Neural progenitor cell (in vitro differentiated cells): ENCODE measurements at regions not wholly inside any gene's neighbourhood (a gene's known extent, or its start where the extent isn't known, plus 50 kb on each side); places are given as distances from the start of the nearest gene placed in this dataset.

Source experiments
- DNase-seq: peaks from one replicate; pipeline ENCODE4 v3.0.0-alpha.2; 2016; ENCODE audit warnings: low spot score
- H2AFZ ChIP-seq: fragments of 200-600 bp; sonication (generic); replicated peaks from 2 replicates; pipeline ENCODE4 v1.6.1; 2016; ENCODE audit warnings: antibody characterized with exemption
- H3F3A ChIP-seq: fragments of 200-600 bp; sonication (generic); 2 replicates; pipeline ENCODE4 v1.6.1; 2016; ENCODE audit warnings: antibody characterized with exemption, low read depth
- H3K27ac ChIP-seq: fragments of 200-600 bp; sonication (generic); 2 replicates; pipeline ENCODE4 v1.5.1; 2016; ENCODE audit warnings: mild to moderate bottlenecking
- H3K27me3 ChIP-seq: fragments of 200-600 bp; sonication (generic); 2 replicates; pipeline ENCODE4 v1.6.1; 2016; ENCODE audit warnings: mild to moderate bottlenecking, moderate library complexity
- H3K36me3 ChIP-seq: fragments of 200-600 bp; sonication (generic); 2 replicates; pipeline ENCODE4 v1.5.1; 2016
- H3K4me1 ChIP-seq: fragments of 200-600 bp; sonication (generic); 2 replicates; pipeline ENCODE4 v1.6.1; 2016; ENCODE audit warnings: mixed run types
- H3K4me2 ChIP-seq: fragments of 200-600 bp; sonication (generic); 2 replicates; pipeline ENCODE4 v1.6.1; 2016
- H3K4me3 ChIP-seq: fragments of 200-600 bp; sonication (generic); 2 replicates; pipeline ENCODE4 v1.5.1; 2016
- H3K79me2 ChIP-seq: fragments of 200-600 bp; sonication (generic); 2 replicates; pipeline ENCODE4 v1.6.1; 2016; ENCODE audit warnings: low read depth
- H3K9ac ChIP-seq: fragments of 200-600 bp; sonication (generic); 2 replicates; pipeline ENCODE4 v1.6.1; 2016
- H3K9me3 ChIP-seq: fragments of 200-600 bp; sonication (generic); 2 replicates; pipeline ENCODE4 v1.5.1; 2016; ENCODE audit warnings: low read depth
- H4K20me1 ChIP-seq: fragments of 200-600 bp; sonication (generic); 2 replicates; pipeline ENCODE4 v1.6.1; 2016; ENCODE audit warnings: low read depth
- H3K27ac Mint-ChIP-seq: 3 replicates; pipeline ENCODE4 v1.8.0; 2021; ENCODE audit warnings: mixed read lengths
- H3K27me3 Mint-ChIP-seq: 2 replicates; pipeline ENCODE4 v1.8.0; 2022; ENCODE audit warnings: low read depth, mild to moderate bottlenecking, inconsistent platforms, moderate library complexity, mixed read lengths; ENCODE audit not compliant: insufficient read depth
- H3K36me3 Mint-ChIP-seq: 3 replicates; pipeline ENCODE4 v1.8.0; 2021; ENCODE audit warnings: mixed read lengths
- H3K4me1 Mint-ChIP-seq: 3 replicates; pipeline ENCODE4 v1.8.0; 2021; ENCODE audit warnings: mixed read lengths
- H3K4me3 Mint-ChIP-seq: 3 replicates; pipeline ENCODE4 v1.8.0; 2021; ENCODE audit warnings: mild to moderate bottlenecking, moderate library complexity, mixed read lengths
- H3K9me3 Mint-ChIP-seq: 3 replicates; pipeline ENCODE4 v1.8.0; 2020; ENCODE audit warnings: mixed read lengths
- EZH2 ChIP-seq: fragments of 200-600 bp; sonication (generic); IDR thresholded peaks from 2 replicates; pipeline ENCODE4 v1.6.1; 2017; ENCODE audit warnings: antibody characterized with exemption, mild to moderate bottlenecking, moderate library complexity
- EZH2phosphoT487 ChIP-seq: fragments of 200-600 bp; sonication (generic); IDR thresholded peaks from 2 replicates; pipeline ENCODE4 v1.6.1; 2017; ENCODE audit warnings: antibody characterized with exemption
- TF ChIP-seq, protein P1 (sequence below): fragments of 200-600 bp; sonication (generic); IDR thresholded peaks from 2 replicates; pipeline ENCODE4 v1.5.1; 2017; ENCODE audit warnings: antibody characterized with exemption, mild to moderate bottlenecking

GRCh38 chr15:46343196-46343935 lies 708.5 kb downstream of the SQOR start:
- Mint-ChIP-seq H3K36me3 (no peaks in the 10 kb centered on the region), H3K27me3 (peaks cover 5% of the 10 kb centered on the region), H3K27ac (peak overlapping the region; percentile 91), H3K4me3 (peak overlapping the region; percentile 33), H3K4me1 (peaks cover 28% of the 10 kb centered on the region), H3K9me3 (no peaks in the 10 kb centered on the region)
- H4K20me1 ChIP-seq = no peaks in the 10 kb centered on the region
- TF ChIP-seq EZH2 (no peak), EZH2phosphoT487 (no peak)
- TF ChIP-seq, protein P1, sequence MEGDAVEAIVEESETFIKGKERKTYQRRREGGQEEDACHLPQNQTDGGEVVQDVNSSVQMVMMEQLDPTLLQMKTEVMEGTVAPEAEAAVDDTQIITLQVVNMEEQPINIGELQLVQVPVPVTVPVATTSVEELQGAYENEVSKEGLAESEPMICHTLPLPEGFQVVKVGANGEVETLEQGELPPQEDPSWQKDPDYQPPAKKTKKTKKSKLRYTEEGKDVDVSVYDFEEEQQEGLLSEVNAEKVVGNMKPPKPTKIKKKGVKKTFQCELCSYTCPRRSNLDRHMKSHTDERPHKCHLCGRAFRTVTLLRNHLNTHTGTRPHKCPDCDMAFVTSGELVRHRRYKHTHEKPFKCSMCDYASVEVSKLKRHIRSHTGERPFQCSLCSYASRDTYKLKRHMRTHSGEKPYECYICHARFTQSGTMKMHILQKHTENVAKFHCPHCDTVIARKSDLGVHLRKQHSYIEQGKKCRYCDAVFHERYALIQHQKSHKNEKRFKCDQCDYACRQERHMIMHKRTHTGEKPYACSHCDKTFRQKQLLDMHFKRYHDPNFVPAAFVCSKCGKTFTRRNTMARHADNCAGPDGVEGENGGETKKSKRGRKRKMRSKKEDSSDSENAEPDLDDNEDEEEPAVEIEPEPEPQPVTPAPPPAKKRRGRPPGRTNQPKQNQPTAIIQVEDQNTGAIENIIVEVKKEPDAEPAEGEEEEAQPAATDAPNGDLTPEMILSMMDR = no peak
- H3K4me1 ChIP-seq = peaks cover 16% of the 10 kb centered on the region
- DNase-seq = peak; percentile 49
- H3K9me3 ChIP-seq = no peaks in the 10 kb centered on the region
- no peak overlapping the region for H3K9ac ChIP-seq
- no peak overlapping the region for H3K27ac ChIP-seq
- no peaks in the 10 kb centered on the region for H3K79me2 ChIP-seq
- H3K27me3 ChIP-seq = no peaks in the 10 kb centered on the region
- H2AFZ ChIP-seq = peak overlapping the region; percentile 76
- H3K4me2 ChIP-seq = peak overlapping the region; percentile 48
- no peak overlapping the region for H3K4me3 ChIP-seq
- H3K36me3 ChIP-seq = no peaks in the 10 kb centered on the region
- no peaks in the 10 kb centered on the region for H3F3A ChIP-seq

- Histone ChIP-seq H3K4me1 (peaks cover 16% of the 10 kb centered on the region), H2AFZ (peak overlapping the region; percentile 30), H4K20me1 (no peaks in the 10 kb centered on the region), H3K9ac (no peak overlapping the region), H3F3A (no peaks in the 10 kb centered on the region), H3K27me3 (no peaks in the 10 kb centered on the region), H3K9me3 (no peaks in the 10 kb centered on the region), H3K4me3 (no peak overlapping the region), H3K4me2 (no peak overlapping the region), H3K27ac (no peak overlapping the region), H3K36me3 (no peaks in the 10 kb centered on the region), H3K79me2 (no peaks in the 10 kb centered on the region)
- Mint-ChIP-seq H3K36me3 (no peaks in the 10 kb centered on the region), H3K9me3 (no peaks in the 10 kb centered on the region), H3K4me3 (no peak overlapping the region), H3K27me3 (peaks cover 5% of the 10 kb centered on the region), H3K4me1 (peaks cover 28% of the 10 kb centered on the region), H3K27ac (peak overlapping the region; percentile 52)
- TF ChIP-seq EZH2 (no peak), EZH2phosphoT487 (no peak)
- TF ChIP-seq, protein P1 = no peak
- DNase-seq = no peak
These were observed 709.4 kb downstream of the SQOR start for GRCh38 chr15:46344115-46344724.

- Mint-ChIP-seq H3K9me3 (no peaks in the 10 kb centered on the region), H3K36me3 (no peaks in the 10 kb centered on the region), H3K4me1 (peaks cover 28% of the 10 kb centered on the region), H3K4me3 (no peak overlapping the region), H3K27ac (no peak overlapping the region), H3K27me3 (peaks cover 5% of the 10 kb centered on the region)
- TF ChIP-seq EZH2 = no peak
- Histone ChIP-seq H3K4me3 (no peak overlapping the region), H3K27ac (no peak overlapping the region), H2AFZ (no peak overlapping the region), H3F3A (no peaks in the 10 kb centered on the region), H3K4me1 (peaks cover 16% of the 10 kb centered on the region), H3K9me3 (no peaks in the 10 kb centered on the region), H4K20me1 (no peaks in the 10 kb centered on the region), H3K27me3 (no peaks in the 10 kb centered on the region), H3K79me2 (no peaks in the 10 kb centered on the region), H3K4me2 (no peak overlapping the region), H3K36me3 (no peaks in the 10 kb centered on the region), H3K9ac (no peak overlapping the region)
- DNase-seq = no peak
These were observed 710.1 kb downstream of the SQOR start for GRCh38 chr15:46344915-46345314.

DNA sequence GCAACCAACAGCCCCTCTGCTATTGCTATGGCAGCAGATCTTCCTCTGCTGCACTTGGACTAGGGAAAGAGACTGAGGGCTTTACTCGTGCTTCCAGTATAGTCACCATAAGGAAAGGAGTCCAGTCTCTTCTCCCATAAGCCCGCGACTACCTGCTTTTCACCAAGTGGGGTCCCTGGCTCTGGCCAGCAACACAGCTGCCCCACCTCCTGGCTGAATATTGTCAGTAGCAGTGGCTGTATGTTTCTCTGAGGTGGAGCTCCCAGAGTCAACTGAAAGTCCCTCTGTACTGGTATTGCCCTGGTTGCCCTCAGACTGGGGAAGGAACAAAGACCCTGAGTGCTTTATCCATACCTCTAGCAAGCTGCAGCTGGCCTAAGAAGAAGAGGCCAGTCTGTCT lies 719.6 kb downstream of the SQOR start:
- Mint-ChIP-seq H3K9me3 (peaks cover 8% of the 10 kb centered on the region), H3K36me3 (no peaks in the 10 kb centered on the region), H3K4me1 (no peaks in the 10 kb centered on the region), H3K27ac (no peak overlapping the region), H3K27me3 (no peaks in the 10 kb centered on the region), H3K4me3 (no peak overlapping the region)
- H3K27me3 ChIP-seq = no peaks in the 10 kb centered on the region
- no peaks in the 10 kb centered on the region for H3K79me2 ChIP-seq
- H3K9ac ChIP-seq = no peak overlapping the region
- no peak overlapping the region for H3K4me2 ChIP-seq
- no peak overlapping the region for H3K4me3 ChIP-seq
- H3K36me3 ChIP-seq = no peaks in the 10 kb centered on the region
- no peaks in the 10 kb centered on the region for H3K9me3 ChIP-seq
- no peaks in the 10 kb centered on the region for H4K20me1 ChIP-seq
- H3F3A ChIP-seq = no peaks in the 10 kb centered on the region
- peak overlapping the region; percentile 26 for H2AFZ ChIP-seq
- no peak for DNase-seq
- peaks cover 8% of the 10 kb centered on the region for H3K4me1 ChIP-seq
- TF ChIP-seq, protein P1 = peak; percentile 4
- no peak for TF ChIP-seq EZH2phosphoT487
- no peak overlapping the region for H3K27ac ChIP-seq
